Naive thymus-derived CD4-positive, alpha-beta T cell (primary cell): ENCODE measurements at regions not wholly inside any gene's neighbourhood (a gene's known extent, or its start where the extent isn't known, plus 50 kb on each side); places are given as distances from the start of the nearest gene placed in this dataset.
A peak's percentile ranks its signal among the peaks of the same experiment; 100 is the strongest.
"Not testable (repeated sequence)": the region's sequence is repeated elsewhere in the genome, so short reads cannot be mapped to it uniquely, and the experiment has no call there.

ENCODE experiments used
- ATAC-seq: fragments of 150-1000 bp; cut with Tn5 transposase; 2 replicates; pipeline ENCODE4 v1.10.0; 2021; ENCODE audit warnings: mild to moderate bottlenecking, moderate library complexity
- CTCF ChIA-PET: fragments of 350-600 bp; sonication (Branson Sonifier 250); formaldehyde crosslinking; loops from one replicate; lab custom pipeline; 2021; ENCODE audit warnings: antibody characterized with exemption; lab: Charles Lee
- POLR2A ChIA-PET: fragments of 350-600 bp; sonication (Branson Sonifier 250); formaldehyde crosslinking; loops from one replicate; lab custom pipeline; 2021; ENCODE audit warnings: antibody characterized with exemption, inconsistent platforms; lab: Charles Lee
- DNase-seq, 9 donors: peaks; one replicate each; pipeline versions ENCODE4 v3.0.0 to v3.0.0-alpha.2; 2020 to 2022; ENCODE audit warnings: mixed read lengths in 1 of 9
- H3K27ac ChIP-seq: one replicate; pipeline ENCODE4 v1.7.0; 2013; ENCODE audit warnings: mild to moderate bottlenecking, low read depth, low read length, moderate library complexity
- H3K27me3 ChIP-seq, 2 donors: one replicate each; pipeline ENCODE4 v1.7.0; 2013; ENCODE audit warnings: low read length in 2 of 2, mild to moderate bottlenecking in 2 of 2, moderate library complexity in 2 of 2; ENCODE audit not compliant: control insufficient read depth in 2 of 2, insufficient read depth in 2 of 2
- H3K36me3 ChIP-seq, 3 experiments: 1 replicate in 2 of 3; 2 replicates in 1 of 3; pipeline ENCODE4 v1.7.0; 2013; ENCODE audit warnings: low read length in 3 of 3, mild to moderate bottlenecking in 3 of 3, moderate library complexity in 1 of 3; ENCODE audit not compliant: insufficient read depth in 3 of 3, control insufficient read depth in 2 of 3
- H3K4me1 ChIP-seq, 2 donors: one replicate each; pipeline ENCODE4 v1.7.0; 2013; ENCODE audit warnings: low read length in 2 of 2, mild to moderate bottlenecking in 2 of 2, moderate library complexity in 1 of 2; ENCODE audit not compliant: control insufficient read depth in 2 of 2, insufficient read depth in 2 of 2
- H3K4me3 ChIP-seq: 2 replicates; pipeline ENCODE4 v1.7.0; 2013; ENCODE audit warnings: mild to moderate bottlenecking, low read length
- H3K9me3 ChIP-seq, 3 experiments: 1 replicate in 2 of 3; 2 replicates in 1 of 3; pipeline ENCODE4 v1.7.0; 2013; ENCODE audit warnings: low read length in 3 of 3; ENCODE audit not compliant: control insufficient read depth in 2 of 3
- H3K27ac Mint-ChIP-seq, 9 donors: one replicate each; pipeline ENCODE4 v1.8.0; 2020 to 2022; ENCODE audit warnings: mixed read lengths in 9 of 9, mild to moderate bottlenecking in 8 of 9, moderate library complexity in 5 of 9, inconsistent platforms in 2 of 9
- H3K27me3 Mint-ChIP-seq, 5 donors: one replicate each; pipeline ENCODE4 v1.8.0; 2021 to 2022; ENCODE audit warnings: mixed read lengths in 5 of 5, mild to moderate bottlenecking in 1 of 5
- H3K36me3 Mint-ChIP-seq, 5 donors: one replicate each; pipeline ENCODE4 v1.8.0; 2020 to 2022; ENCODE audit warnings: mixed read lengths in 5 of 5, mild to moderate bottlenecking in 3 of 5, inconsistent platforms in 1 of 5
- H3K4me1 Mint-ChIP-seq, 7 donors: one replicate each; pipeline ENCODE4 v1.8.0; 2020 to 2022; ENCODE audit warnings: mixed read lengths in 7 of 7, mild to moderate bottlenecking in 3 of 7, inconsistent platforms in 1 of 7
- H3K4me3 Mint-ChIP-seq, 10 donors: one replicate each; pipeline ENCODE4 v1.8.0; 2020 to 2022; ENCODE audit warnings: mild to moderate bottlenecking in 10 of 10, mixed read lengths in 10 of 10, moderate library complexity in 6 of 10, inconsistent platforms in 2 of 10
- H3K9me3 Mint-ChIP-seq, 11 donors: one replicate each; pipeline ENCODE4 v1.8.0; 2020 to 2022; ENCODE audit warnings: mixed read lengths in 11 of 11, mild to moderate bottlenecking in 4 of 11, inconsistent platforms in 1 of 11, moderate library complexity in 1 of 11
- intact Hi-C, 2 donors: fragments of 100-400 bp; cut with micrococcal nuclease; formaldehyde crosslinking; loops; one replicate each; pipeline ENCODE4 v1.15.1; 2023

DNA sequence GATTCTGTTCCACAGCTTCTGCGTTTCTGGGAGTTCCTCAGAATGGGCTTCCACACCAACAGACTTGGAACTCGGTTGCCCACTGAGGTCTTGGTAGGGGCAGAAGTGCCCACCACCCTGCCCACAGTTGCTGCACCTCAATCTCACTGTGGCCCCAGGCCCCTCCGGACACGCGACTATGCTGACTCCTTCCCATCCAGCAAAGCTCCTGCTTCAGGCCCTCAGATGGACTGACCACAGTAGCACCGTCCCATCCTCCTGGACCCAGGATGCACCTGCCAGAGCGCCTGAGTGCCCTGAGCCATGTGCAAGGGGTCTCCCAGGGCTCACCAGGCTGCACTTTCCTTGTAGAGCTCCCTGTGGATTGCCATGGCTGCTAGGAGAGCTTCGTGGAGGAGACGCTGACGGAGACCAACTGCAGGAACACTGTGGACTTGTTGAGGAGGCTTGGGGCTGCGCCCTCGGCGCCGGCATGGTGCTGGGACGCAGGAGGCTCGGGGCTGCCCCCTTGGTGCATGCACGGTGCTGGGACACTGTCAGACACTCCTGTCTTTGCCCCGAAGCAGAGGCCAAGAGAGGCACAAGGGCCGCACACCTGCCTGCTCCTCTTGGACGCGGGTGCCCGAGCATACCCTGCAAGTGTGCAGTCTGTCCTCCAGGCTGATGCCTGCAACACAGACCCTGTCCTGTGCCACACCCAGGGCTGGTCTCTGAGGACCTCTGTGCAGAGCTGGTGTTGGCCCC is 201.3 kb downstream of the LIPI start:
- H3K4me3 ChIP-seq, H3K4me1 Mint-ChIP-seq, H3K27ac ChIP-seq, POLR2A ChIA-PET, H3K9me3 ChIP-seq, DNase-seq, intact Hi-C loops, CTCF ChIA-PET, H3K27me3 Mint-ChIP-seq, H3K9me3 Mint-ChIP-seq, H3K4me1 ChIP-seq, H3K4me3 Mint-ChIP-seq, ATAC-seq, H3K27me3 ChIP-seq, H3K36me3 Mint-ChIP-seq, H3K36me3 ChIP-seq, H3K27ac Mint-ChIP-seq: not testable (repeated sequence)

- H3K4me3 Mint-ChIP-seq, CTCF ChIA-PET, H3K27me3 ChIP-seq, POLR2A ChIA-PET, ATAC-seq, H3K4me1 Mint-ChIP-seq, H3K27ac Mint-ChIP-seq, H3K9me3 ChIP-seq, H3K4me1 ChIP-seq, DNase-seq, intact Hi-C loops, H3K4me3 ChIP-seq, H3K27ac ChIP-seq, H3K36me3 ChIP-seq, H3K36me3 Mint-ChIP-seq, H3K9me3 Mint-ChIP-seq, H3K27me3 Mint-ChIP-seq: not testable (repeated sequence)
These were observed 202.3 kb downstream of the LIPI start for GRCh38 chr21:14008436-14008835.

DNA sequence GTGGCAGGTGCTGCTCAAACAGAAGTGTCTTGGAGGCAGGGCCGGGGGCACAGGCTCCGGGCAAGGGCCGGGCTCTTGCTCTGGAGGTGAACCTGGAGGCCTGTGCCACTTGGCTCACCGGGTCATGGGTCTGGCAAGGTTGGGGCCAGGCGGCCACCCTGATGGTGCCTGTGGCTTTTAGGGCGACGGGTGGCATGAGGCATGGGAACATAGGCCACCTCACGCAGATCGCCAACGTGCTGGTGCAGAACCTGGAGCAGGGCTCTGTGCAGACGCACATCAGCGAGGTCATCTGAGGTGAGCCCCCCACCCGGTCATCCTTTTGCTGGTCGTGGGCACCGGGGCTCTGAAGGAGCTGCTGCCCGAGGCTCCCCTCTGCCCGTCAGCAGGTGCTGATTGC is 202.7 kb downstream of the LIPI start:
- H3K27me3 ChIP-seq, H3K36me3 ChIP-seq, CTCF ChIA-PET, H3K27me3 Mint-ChIP-seq, H3K4me3 ChIP-seq, H3K4me3 Mint-ChIP-seq, ATAC-seq, POLR2A ChIA-PET, H3K4me1 ChIP-seq, H3K36me3 Mint-ChIP-seq, DNase-seq, H3K27ac ChIP-seq, H3K9me3 Mint-ChIP-seq, H3K27ac Mint-ChIP-seq, intact Hi-C loops, H3K4me1 Mint-ChIP-seq, H3K9me3 ChIP-seq: not testable (repeated sequence)

DNA sequence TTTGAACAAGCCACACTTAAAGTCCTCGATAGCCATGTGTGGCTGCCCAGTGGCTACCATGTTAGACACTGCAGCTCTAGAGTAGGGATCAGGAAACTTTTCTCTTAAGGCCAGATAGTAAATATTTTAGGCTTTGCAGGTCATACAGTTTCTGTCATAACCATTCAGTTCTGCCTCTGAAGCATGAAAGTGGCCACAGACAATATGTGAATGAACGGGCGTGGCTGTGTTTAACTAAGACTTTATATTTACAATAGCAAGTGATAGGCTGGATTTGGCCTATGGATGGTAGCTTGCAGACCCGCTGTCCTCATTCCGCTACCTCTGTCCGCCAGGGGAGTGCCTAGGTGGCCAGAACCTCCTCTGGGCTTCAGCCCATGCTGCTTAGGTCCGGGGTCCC is 204.6 kb downstream of the LIPI start:
- POLR2A ChIA-PET: not testable (repeated sequence)

GRCh38 chr21:13986996-13987958 is 223.5 kb downstream of the LIPI start:
- intact Hi-C loops, H3K36me3 Mint-ChIP-seq, H3K4me3 ChIP-seq, H3K4me3 Mint-ChIP-seq, H3K27me3 ChIP-seq, H3K4me1 Mint-ChIP-seq, H3K27me3 Mint-ChIP-seq, H3K9me3 ChIP-seq, H3K4me1 ChIP-seq, H3K27ac Mint-ChIP-seq, H3K9me3 Mint-ChIP-seq, H3K27ac ChIP-seq, CTCF ChIA-PET, POLR2A ChIA-PET, H3K36me3 ChIP-seq: not testable (repeated sequence)
- ATAC-seq (peak; percentile 22), DNase-seq (peak in 1 of 9 donors; percentile 7)

More for the DNA sequence above, 204.6 kb downstream of the LIPI start:
- H3K4me3 ChIP-seq, H3K4me1 Mint-ChIP-seq, H3K27me3 Mint-ChIP-seq, ATAC-seq, H3K27ac ChIP-seq, H3K27me3 ChIP-seq, H3K9me3 ChIP-seq, CTCF ChIA-PET, intact Hi-C loops, H3K27ac Mint-ChIP-seq, H3K4me3 Mint-ChIP-seq, H3K36me3 ChIP-seq, H3K36me3 Mint-ChIP-seq, H3K9me3 Mint-ChIP-seq, H3K4me1 ChIP-seq, DNase-seq: not testable (repeated sequence)

DNA sequence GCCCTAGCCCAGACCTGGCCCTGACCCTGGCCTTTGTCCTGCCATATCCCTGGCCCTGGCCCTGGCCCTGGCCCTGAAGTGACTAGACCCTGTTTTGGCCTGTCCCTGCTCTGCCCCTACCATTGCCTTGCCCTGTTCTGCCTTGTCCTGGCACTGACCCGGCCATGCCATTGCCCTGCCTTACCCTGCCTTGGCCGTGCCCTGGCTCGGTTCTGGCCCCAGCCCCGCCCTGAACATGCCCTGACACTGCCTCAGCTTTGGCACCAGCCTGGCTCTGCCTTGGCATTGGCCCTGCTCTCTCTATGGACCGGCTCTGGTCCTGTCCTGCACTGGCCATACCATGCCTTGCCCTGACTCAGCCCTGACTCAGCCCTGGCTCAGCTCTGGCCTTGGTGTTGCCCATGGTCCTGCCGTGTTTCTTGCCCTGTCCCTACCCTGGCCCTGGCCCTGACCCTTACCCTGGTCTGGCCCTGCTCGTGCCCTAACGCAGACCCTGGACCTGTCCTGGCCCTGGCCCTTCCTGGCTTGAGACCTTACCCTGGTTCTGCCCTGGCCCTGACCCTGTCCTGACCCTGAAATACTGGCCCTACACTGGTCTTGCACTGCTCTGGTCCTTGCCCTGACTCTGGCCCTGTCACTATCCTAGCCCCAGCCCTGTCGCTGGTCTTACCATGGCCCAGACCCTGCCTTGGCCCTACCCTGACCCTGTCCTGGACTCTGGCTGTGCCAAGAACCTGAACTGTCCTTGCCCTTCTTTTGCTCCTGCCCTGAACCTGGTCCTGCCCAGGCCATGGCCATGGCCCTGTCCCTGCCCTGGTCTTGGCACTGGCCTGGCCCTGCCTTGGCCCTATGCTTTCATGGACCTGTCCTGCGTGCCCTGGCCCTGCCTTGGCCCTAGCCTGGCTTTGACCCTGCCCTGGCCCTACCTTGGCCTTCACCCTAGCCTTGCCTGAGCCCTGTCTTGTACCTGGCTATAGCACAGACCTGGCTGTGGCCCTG is 224.6 kb downstream of the LIPI start:
- H3K4me3 ChIP-seq, H3K4me1 Mint-ChIP-seq, intact Hi-C loops, H3K36me3 Mint-ChIP-seq, H3K27me3 Mint-ChIP-seq, H3K36me3 ChIP-seq, H3K27ac Mint-ChIP-seq, H3K27ac ChIP-seq, CTCF ChIA-PET, H3K9me3 Mint-ChIP-seq, H3K27me3 ChIP-seq, POLR2A ChIA-PET, H3K4me3 Mint-ChIP-seq, H3K9me3 ChIP-seq, DNase-seq, H3K4me1 ChIP-seq: not testable (repeated sequence)
- peak; percentile 20 for ATAC-seq
